Esophagus muscularis mucosa (tissue), 4 donors: ENCODE measurements at regions not wholly inside any gene's neighbourhood (a gene's known extent, or its start where the extent isn't known, plus 50 kb on each side); places are given as distances from the start of the nearest gene placed in this dataset.

Experiments
- DNase-seq: peaks from one replicate; pipeline ENCODE4 v3.0.0-alpha.2; 2017; ENCODE audit errors: extremely low spot score
- H3K27ac ChIP-seq, 4 donors: fragments of 200-600 bp; sonication (generic); replicated peaks in 1 of 4; 1 replicate in 3 of 4; 2 replicates in 1 of 4; pipeline ENCODE4 v1.5.1; 2016 to 2019; ENCODE audit warnings: mild to moderate bottlenecking in 1 of 4
- H3K27me3 ChIP-seq, 4 donors: fragments of 200-600 bp; sonication (generic); one replicate each; pipeline versions ENCODE4 v1.5.1 to v1.6.0; 2016 to 2019
- H3K36me3 ChIP-seq, 4 donors: fragments of 200-600 bp; sonication (generic); one replicate each; pipeline ENCODE4 v1.5.1; 2016 to 2019
- H3K4me1 ChIP-seq, 4 donors: fragments of 200-600 bp; sonication (generic); one replicate each; pipeline ENCODE4 v1.5.1; 2016 to 2019
- H3K4me3 ChIP-seq, 4 donors: fragments of 200-600 bp; sonication (generic); 1 replicate in 2 of 4; 2 replicates in 2 of 4; pipeline ENCODE4 v1.5.1; 2016 to 2019; ENCODE audit warnings: mild to moderate bottlenecking in 4 of 4, moderate library complexity in 1 of 4
- H3K9me3 ChIP-seq, 4 donors: fragments of 200-600 bp; sonication (generic); 1 replicate in 3 of 4; 2 replicates in 1 of 4; pipeline ENCODE4 v1.5.1; 2016 to 2019
- EP300 ChIP-seq: sonication (generic); formaldehyde crosslinking; IDR thresholded peaks from one replicate; pipeline ENCODE4 v1.6.1; 2017; ENCODE audit warnings: antibody characterized with exemption
- POLR2A ChIP-seq: fragments of 450-650 bp; IDR thresholded peaks from one replicate; pipeline ENCODE4 v1.6.1; 2017; ENCODE audit warnings: antibody characterized with exemption, moderate library complexity, mild to moderate bottlenecking, low read depth
- POLR2AphosphoS5 ChIP-seq, 2 donors: sonication (generic); formaldehyde crosslinking; IDR thresholded peaks; one replicate each; pipeline ENCODE4 v1.6.1; 2017; ENCODE audit warnings: antibody characterized with exemption in 2 of 2
- WGBS: methylation state at CpG from one replicate; pipeline ENCODE4 v1.1.5; 2018; 5-methylcytosine and 5-hydroxymethylcytosine counted together
- intact Hi-C: fragments of 100-400 bp; cut with DNase I; formaldehyde crosslinking; loops from one replicate; pipeline ENCODE4 v1.15.1; 2023
- TF ChIP-seq, protein P1 (sequence below), 3 experiments: fragments of 200-600 bp in 2 of 3; fragments of 450-650 bp in 1 of 3; sonication (generic) in 2 of 3; IDR thresholded peaks; one replicate each; pipeline ENCODE4 v1.5.1; 2017 to 2019; ENCODE audit warnings: antibody characterized with exemption in 3 of 3, mild to moderate bottlenecking in 2 of 3, moderate library complexity in 1 of 3

- Histone ChIP-seq H3K27ac (no peak overlapping the region), H3K36me3 (no peaks in the 10 kb centered on the region), H3K27me3 (no peaks in the 10 kb centered on the region), H3K4me1 (peaks cover 0 to 31% (median 23%) of the 10 kb centered on the region in 4 donors), H3K9me3 (peaks cover 0 to 23% (median 8%) of the 10 kb centered on the region in 4 donors), H3K4me3 (no peak overlapping the region)
- intact Hi-C loops: no loop called here
- TF ChIP-seq POLR2A (no peak), POLR2AphosphoS5 (IDR thresholded peaks at IDR 0.05) (no peak), EP300 (no peak)
- TF ChIP-seq, protein P1, sequence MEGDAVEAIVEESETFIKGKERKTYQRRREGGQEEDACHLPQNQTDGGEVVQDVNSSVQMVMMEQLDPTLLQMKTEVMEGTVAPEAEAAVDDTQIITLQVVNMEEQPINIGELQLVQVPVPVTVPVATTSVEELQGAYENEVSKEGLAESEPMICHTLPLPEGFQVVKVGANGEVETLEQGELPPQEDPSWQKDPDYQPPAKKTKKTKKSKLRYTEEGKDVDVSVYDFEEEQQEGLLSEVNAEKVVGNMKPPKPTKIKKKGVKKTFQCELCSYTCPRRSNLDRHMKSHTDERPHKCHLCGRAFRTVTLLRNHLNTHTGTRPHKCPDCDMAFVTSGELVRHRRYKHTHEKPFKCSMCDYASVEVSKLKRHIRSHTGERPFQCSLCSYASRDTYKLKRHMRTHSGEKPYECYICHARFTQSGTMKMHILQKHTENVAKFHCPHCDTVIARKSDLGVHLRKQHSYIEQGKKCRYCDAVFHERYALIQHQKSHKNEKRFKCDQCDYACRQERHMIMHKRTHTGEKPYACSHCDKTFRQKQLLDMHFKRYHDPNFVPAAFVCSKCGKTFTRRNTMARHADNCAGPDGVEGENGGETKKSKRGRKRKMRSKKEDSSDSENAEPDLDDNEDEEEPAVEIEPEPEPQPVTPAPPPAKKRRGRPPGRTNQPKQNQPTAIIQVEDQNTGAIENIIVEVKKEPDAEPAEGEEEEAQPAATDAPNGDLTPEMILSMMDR (IDR thresholded peaks at IDR 0.05): no peak
- DNase-seq: no peak
- WGBS: 77% methylated on average over 8 of the region's 8 CpGs
These were observed 99.3 kb upstream of the SHH start for GRCh38 chr7:155911471-155912105.

DNA sequence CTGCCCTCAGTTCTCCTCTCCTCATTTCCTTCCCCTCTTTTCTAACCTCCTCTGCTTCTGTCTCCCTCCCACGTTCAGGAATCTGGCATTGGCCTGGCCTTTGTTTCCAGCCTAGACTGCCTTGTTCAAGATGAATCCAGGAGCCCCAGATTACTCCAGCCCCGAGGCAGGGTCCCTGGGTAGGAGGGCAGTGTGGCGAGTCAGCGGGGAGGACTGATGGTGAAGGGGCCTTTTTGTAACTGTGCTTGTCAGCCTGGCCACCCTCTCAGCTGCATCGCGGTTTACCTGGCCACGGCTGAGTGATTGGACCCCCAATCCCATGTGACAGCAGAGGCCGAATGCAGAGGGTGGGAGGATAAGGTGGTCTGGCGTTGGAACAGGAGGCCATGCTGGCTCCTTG, 96.1 kb upstream of the SHH start:
- H3K9me3 ChIP-seq: peaks cover 0 to 23% (median 8%) of the 10 kb centered on the region in 4 donors
- 79% methylated on average over 8 of the region's 9 CpGs for WGBS
- H3K36me3 ChIP-seq: no peaks in the 10 kb centered on the region
- no peak overlapping the region for H3K4me3 ChIP-seq
- peaks cover 0 to 26% (median 18%) of the 10 kb centered on the region in 4 donors for H3K4me1 ChIP-seq
- H3K27me3 ChIP-seq: no peaks in the 10 kb centered on the region
- H3K27ac ChIP-seq: no peak overlapping the region
- no peak for TF ChIP-seq EP300
- no peak for TF ChIP-seq POLR2A
- no peak for TF ChIP-seq POLR2AphosphoS5 (IDR thresholded peaks at IDR 0.05)
- TF ChIP-seq, protein P1 (IDR thresholded peaks at IDR 0.05): no peak
- intact Hi-C loops: no loop called here
- no peak for DNase-seq

GRCh38 chr7:155907450-155908200, 95.4 kb upstream of the SHH start:
- no peaks in the 10 kb centered on the region for H3K36me3 ChIP-seq
- no peak for DNase-seq
- H3K27me3 ChIP-seq: no peaks in the 10 kb centered on the region
- H3K4me3 ChIP-seq: no peak overlapping the region
- peaks cover 0 to 18% (median 14%) of the 10 kb centered on the region in 4 donors for H3K4me1 ChIP-seq
- intact Hi-C loops: no loop called here
- 28% methylated on average over 8 of the region's 8 CpGs for WGBS
- TF ChIP-seq POLR2A (no peak), POLR2AphosphoS5 (IDR thresholded peaks at IDR 0.05) (no peak)
- H3K27ac ChIP-seq: no peak overlapping the region
- peaks cover 0 to 19% (median 6%) of the 10 kb centered on the region in 4 donors for H3K9me3 ChIP-seq

DNA sequence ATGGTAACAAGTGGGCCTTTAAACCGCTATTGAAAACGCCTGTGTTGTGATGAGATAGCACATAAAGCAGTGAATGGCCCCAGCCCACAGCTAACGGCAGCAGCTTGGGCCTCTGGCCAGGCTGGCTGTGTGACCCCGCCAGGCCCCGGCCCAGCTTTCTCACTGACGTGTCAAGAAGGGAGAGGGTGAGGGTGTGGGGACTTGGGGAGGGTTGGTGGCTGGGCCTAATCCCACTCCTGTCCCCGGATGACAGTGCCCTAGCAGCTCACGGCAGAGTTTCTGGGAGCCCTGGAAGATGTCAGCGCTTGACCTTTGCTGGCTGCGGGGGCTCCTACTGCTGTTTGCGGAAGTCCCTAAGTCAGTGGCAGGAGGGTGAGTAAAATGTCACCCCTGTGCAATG, 88.9 kb upstream of the SHH start:
- Histone ChIP-seq H3K27me3 (no peaks in the 10 kb centered on the region), H3K4me1 (no peaks in the 10 kb centered on the region), H3K36me3 (no peaks in the 10 kb centered on the region), H3K4me3 (no peak overlapping the region), H3K9me3 (peaks cover 0 to 19% (median 14%) of the 10 kb centered on the region in 4 donors), H3K27ac (no peak overlapping the region)
- intact Hi-C loops: no loop called here
- TF ChIP-seq POLR2A (no peak), EP300 (no peak), POLR2AphosphoS5 (IDR thresholded peaks at IDR 0.05) (no peak)
- TF ChIP-seq, protein P1 (IDR thresholded peaks at IDR 0.05): no peak
- 86% methylated on average over 11 of the region's 11 CpGs for WGBS
- DNase-seq: no peak

GRCh38 chr7:155899596-155899995, 87.3 kb upstream of the SHH start:
- no peak for TF ChIP-seq POLR2A
- TF ChIP-seq, protein P1 (IDR thresholded peaks at IDR 0.05): no peak
- no peak for TF ChIP-seq POLR2AphosphoS5 (IDR thresholded peaks at IDR 0.05)
- no peak for TF ChIP-seq EP300
- Histone ChIP-seq H3K36me3 (no peaks in the 10 kb centered on the region), H3K27me3 (no peaks in the 10 kb centered on the region), H3K4me3 (no peak overlapping the region), H3K9me3 (peaks cover 0 to 19% (median 14%) of the 10 kb centered on the region in 4 donors), H3K27ac (no peak overlapping the region), H3K4me1 (no peaks in the 10 kb centered on the region)
- DNase-seq: no peak
- intact Hi-C loops: no loop called here
- WGBS: 86% methylated on average over 4 of the region's 4 CpGs
